ENCODE measurements at regions not wholly inside any gene's neighbourhood (a gene's known extent, or its start where the extent isn't known, plus 50 kb on each side); places are given as distances from the start of the nearest gene placed in this dataset.

DNA sequence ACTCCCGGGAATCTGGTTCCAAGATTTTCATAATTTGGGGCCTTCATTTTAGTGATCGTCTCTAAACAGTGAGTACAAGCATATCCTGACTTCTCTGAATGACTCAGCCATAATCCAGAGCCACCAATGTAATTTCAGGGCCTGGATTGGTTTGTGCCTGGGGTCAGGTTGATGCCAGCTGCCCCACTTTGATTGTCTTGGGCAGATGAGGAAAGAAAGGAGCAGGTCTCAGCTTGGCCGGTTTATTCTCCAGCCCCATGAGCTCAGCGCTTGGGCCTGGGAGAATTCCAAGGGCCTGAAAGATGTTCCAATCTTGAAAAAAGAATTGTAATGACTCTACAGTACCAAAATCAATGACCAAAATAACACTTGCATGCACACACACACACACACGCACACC is 71.2 kb upstream of the ECE1 start:
- no peak overlapping the region for H3K4me3 Mint-ChIP-seq
- no peak overlapping the region for H3K27ac Mint-ChIP-seq
- H3K36me3 Mint-ChIP-seq (ENCODE audit: low read depth): no peaks in the 10 kb centered on the region
- H3K9me3 Mint-ChIP-seq: no peaks in the 10 kb centered on the region
- Histone ChIP-seq H3K36me3 (ENCODE audit: control insufficient read depth, insufficient read depth, low read length) (no peaks in the 10 kb centered on the region), H3K27ac (ENCODE audit: low read depth, low read length) (no peak overlapping the region), H3K4me3 (ENCODE audit: low read length) (no peak overlapping the region), H3K4me1 (ENCODE audit: control insufficient read depth, insufficient read depth, low read length) (no peaks in the 10 kb centered on the region), H3K9ac (ENCODE audit: extremely low read depth, low read length, poor library complexity, severe bottlenecking) (no peak overlapping the region), H3K9me3 (ENCODE audit: control insufficient read depth, low read length) (no peaks in the 10 kb centered on the region), H3K27me3 (ENCODE audit: control insufficient read depth, insufficient read depth, low read length, poor library complexity, severe bottlenecking) (no peaks in the 10 kb centered on the region)
- no peaks in the 10 kb centered on the region for H3K27me3 Mint-ChIP-seq (ENCODE audit: insufficient read depth)
- TF ChIP-seq, protein P1, sequence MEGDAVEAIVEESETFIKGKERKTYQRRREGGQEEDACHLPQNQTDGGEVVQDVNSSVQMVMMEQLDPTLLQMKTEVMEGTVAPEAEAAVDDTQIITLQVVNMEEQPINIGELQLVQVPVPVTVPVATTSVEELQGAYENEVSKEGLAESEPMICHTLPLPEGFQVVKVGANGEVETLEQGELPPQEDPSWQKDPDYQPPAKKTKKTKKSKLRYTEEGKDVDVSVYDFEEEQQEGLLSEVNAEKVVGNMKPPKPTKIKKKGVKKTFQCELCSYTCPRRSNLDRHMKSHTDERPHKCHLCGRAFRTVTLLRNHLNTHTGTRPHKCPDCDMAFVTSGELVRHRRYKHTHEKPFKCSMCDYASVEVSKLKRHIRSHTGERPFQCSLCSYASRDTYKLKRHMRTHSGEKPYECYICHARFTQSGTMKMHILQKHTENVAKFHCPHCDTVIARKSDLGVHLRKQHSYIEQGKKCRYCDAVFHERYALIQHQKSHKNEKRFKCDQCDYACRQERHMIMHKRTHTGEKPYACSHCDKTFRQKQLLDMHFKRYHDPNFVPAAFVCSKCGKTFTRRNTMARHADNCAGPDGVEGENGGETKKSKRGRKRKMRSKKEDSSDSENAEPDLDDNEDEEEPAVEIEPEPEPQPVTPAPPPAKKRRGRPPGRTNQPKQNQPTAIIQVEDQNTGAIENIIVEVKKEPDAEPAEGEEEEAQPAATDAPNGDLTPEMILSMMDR (conservative IDR thresholded peaks at IDR 0.05): no peak
- DNase-seq: no peak
- no peaks in the 10 kb centered on the region for H3K4me1 Mint-ChIP-seq
- 86 to 94% methylated on average over 4 to 5 of the region's 5 CpGs for WGBS, 2 experiments (ENCODE audit: insufficient coverage in 1 of 2, insufficient read length in 1 of 2)

GRCh38 chr1:21357161-21357560 is 66.9 kb upstream of the ECE1 start:
- DNase-seq: no peak
- H3K9me3 ChIP-seq (ENCODE audit: control insufficient read depth, low read length): no peaks in the 10 kb centered on the region
- H3K27ac ChIP-seq (ENCODE audit: low read depth, low read length): no peak overlapping the region
- no peak overlapping the region for H3K27ac Mint-ChIP-seq
- TF ChIP-seq, protein P1 (conservative IDR thresholded peaks at IDR 0.05): no peak
- H3K4me1 ChIP-seq (ENCODE audit: control insufficient read depth, insufficient read depth, low read length): no peaks in the 10 kb centered on the region
- no peaks in the 10 kb centered on the region for H3K36me3 ChIP-seq (ENCODE audit: control insufficient read depth, insufficient read depth, low read length)
- no peak overlapping the region for H3K4me3 ChIP-seq (ENCODE audit: low read length)
- no peaks in the 10 kb centered on the region for H3K4me1 Mint-ChIP-seq
- H3K4me3 Mint-ChIP-seq: no peak overlapping the region
- WGBS, 2 experiments (ENCODE audit: insufficient coverage in 1 of 2, insufficient read length in 1 of 2): 84 to 92% methylated on average over 4 to 5 of the region's 5 CpGs
- H3K27me3 ChIP-seq (ENCODE audit: control insufficient read depth, insufficient read depth, low read length, poor library complexity, severe bottlenecking): no peaks in the 10 kb centered on the region
- no peak overlapping the region for H3K9ac ChIP-seq (ENCODE audit: extremely low read depth, low read length, poor library complexity, severe bottlenecking)
- no peaks in the 10 kb centered on the region for H3K27me3 Mint-ChIP-seq (ENCODE audit: insufficient read depth)
- H3K9me3 Mint-ChIP-seq: no peaks in the 10 kb centered on the region
- H3K36me3 Mint-ChIP-seq (ENCODE audit: low read depth): no peaks in the 10 kb centered on the region

GRCh38 chr1:21355956-21356355 is 65.7 kb upstream of the ECE1 start:
- H3K27me3 Mint-ChIP-seq (ENCODE audit: insufficient read depth): peaks cover 2% of the 10 kb centered on the region
- no peaks in the 10 kb centered on the region for H3K36me3 Mint-ChIP-seq (ENCODE audit: low read depth)
- no peaks in the 10 kb centered on the region for H3K9me3 Mint-ChIP-seq
- Histone ChIP-seq H3K27ac (ENCODE audit: low read depth, low read length) (no peak overlapping the region), H3K27me3 (ENCODE audit: control insufficient read depth, insufficient read depth, low read length, poor library complexity, severe bottlenecking) (no peaks in the 10 kb centered on the region), H3K9me3 (ENCODE audit: control insufficient read depth, low read length) (no peaks in the 10 kb centered on the region), H3K4me3 (ENCODE audit: low read length) (no peak overlapping the region), H3K9ac (ENCODE audit: extremely low read depth, low read length, poor library complexity, severe bottlenecking) (no peak overlapping the region), H3K4me1 (ENCODE audit: control insufficient read depth, insufficient read depth, low read length) (no peaks in the 10 kb centered on the region), H3K36me3 (ENCODE audit: control insufficient read depth, insufficient read depth, low read length) (no peaks in the 10 kb centered on the region)
- no peak overlapping the region for H3K4me3 Mint-ChIP-seq
- 72 to 76% methylated on average over 5 to 6 of the region's 6 CpGs for WGBS, 2 experiments (ENCODE audit: insufficient coverage in 1 of 2, insufficient read length in 1 of 2)
- no peak overlapping the region for H3K27ac Mint-ChIP-seq
- TF ChIP-seq, protein P1 (conservative IDR thresholded peaks at IDR 0.05): no peak
- no peak for DNase-seq
- H3K4me1 Mint-ChIP-seq: no peaks in the 10 kb centered on the region
